Panc1 (cell line): ENCODE measurements at regions not wholly inside any gene's neighbourhood (a gene's known extent, or its start where the extent isn't known, plus 50 kb on each side); places are given as distances from the start of the nearest gene placed in this dataset.
A peak's percentile ranks its signal among the peaks of the same experiment; 100 is the strongest.
"Not testable (repeated sequence)": the region's sequence is repeated elsewhere in the genome, so short reads cannot be mapped to it uniquely, and the experiment has no call there.

Experiments used
- ATAC-seq: fragments of 200-7000 bp; cut with Tn5 transposase; 2 replicates; pipeline ENCODE4 v1.9.1; 2020; ENCODE audit warnings: mild to moderate bottlenecking, moderate library complexity
- BruUV-seq: library from RNA; stranded (reverse); fragments of 400-500 nt; replicated peaks from 2 replicates; lab custom pipeline; 2021; lab: Mats Ljungman, UMichigan
- CTCF ChIA-PET: fragments of 300-600 bp; sonication (Branson Sonifier 250); formaldehyde crosslinking; loops from one replicate; lab custom pipeline; 2022; ENCODE audit warnings: antibody characterized with exemption; lab: Charles Lee
- POLR2A ChIA-PET: fragments of 300-600 bp; sonication (Branson Sonifier 250); formaldehyde crosslinking; loops from one replicate; lab custom pipeline; 2022; ENCODE audit warnings: antibody characterized with exemption; lab: Charles Lee
- DNase-seq: peaks from one replicate; pipeline ENCODE4 v3.0.0-alpha.2; 2010; ENCODE audit warnings: low read depth, low spot score
- H3K27ac ChIP-seq: 2 replicates; pipeline ENCODE4 v1.5.1; 2011; ENCODE audit warnings: mild to moderate bottlenecking, low read length, inconsistent platforms
- H3K27me3 ChIP-seq: fragments of 200-500 bp; sonication (Bioruptor generic); 2 replicates; pipeline ENCODE4 v1.6.0; 2014; ENCODE audit warnings: low read length, inconsistent platforms; ENCODE audit not compliant: control insufficient read depth, insufficient read depth
- H3K36me3 ChIP-seq: fragments of 200-500 bp; sonication (Bioruptor generic); 2 replicates; pipeline ENCODE4 v1.5.1; 2014; ENCODE audit warnings: inconsistent platforms, mild to moderate bottlenecking, low read length, moderate library complexity; ENCODE audit not compliant: control insufficient read depth, insufficient read depth
- H3K4me1 ChIP-seq: 2 replicates; pipeline ENCODE4 v1.5.1; 2011; ENCODE audit warnings: inconsistent platforms, mild to moderate bottlenecking, low read length, moderate library complexity; ENCODE audit not compliant: control insufficient read depth, insufficient read depth
- H3K4me3 ChIP-seq, 2 experiments: 2 replicates each; pipeline ENCODE4 v1.5.1; 2011 to 2012; ENCODE audit warnings: low read depth in 2 of 2, low read length in 2 of 2, mild to moderate bottlenecking in 2 of 2, inconsistent platforms in 1 of 2, moderate library complexity in 1 of 2
- H3K9me3 ChIP-seq: fragments of 200-500 bp; sonication (Bioruptor generic); 2 replicates; pipeline ENCODE4 v1.5.1; 2014; ENCODE audit warnings: low read depth, mild to moderate bottlenecking, inconsistent platforms, low read length, moderate library complexity; ENCODE audit not compliant: control insufficient read depth, insufficient read depth
- POLR2AphosphoS5 ChIP-seq: IDR thresholded peaks from 2 replicates; pipeline ENCODE4 v1.6.1; 2012; ENCODE audit warnings: mild to moderate bottlenecking, low read depth, low read length, moderate library complexity
- REST ChIP-seq, 2 experiments: IDR thresholded peaks; 2 replicates each; pipeline ENCODE4 v1.6.1; 2011 to 2012; ENCODE audit warnings: low read depth in 2 of 2, control low read depth in 1 of 2, low read length in 1 of 2, mild to moderate bottlenecking in 1 of 2, moderate library complexity in 1 of 2; ENCODE audit not compliant: insufficient read depth in 1 of 2
- SIN3A ChIP-seq: IDR thresholded peaks from 2 replicates; pipeline ENCODE4 v1.6.1; 2012; ENCODE audit warnings: low read depth, mild to moderate bottlenecking, low read length, moderate library complexity, borderline replicate concordance; ENCODE audit not compliant: insufficient read depth
- TCF7L2 ChIP-seq: IDR thresholded peaks from 2 replicates; pipeline ENCODE4 v1.6.1; 2011; ENCODE audit warnings: mild to moderate bottlenecking, low read depth, low read length, inconsistent platforms
- in situ Hi-C: cut with HindIII; loops from 2 replicates; pipeline ENCODE4 v1.10.0; 2016; ENCODE audit warnings: low sequenced_read_pairs, low pct_unique_long_range_greater_than_20kb
- intact Hi-C: fragments of 100-400 bp; cut with micrococcal nuclease; formaldehyde crosslinking; loops from one replicate; pipeline ENCODE4 v1.10.0; 2022; ENCODE audit not compliant: unreplicated experiment
- TF ChIP-seq, protein P1 (sequence below): fragments of 450-650 bp; IDR thresholded peaks from 2 replicates; pipeline ENCODE4 v1.5.1; 2017; ENCODE audit warnings: mild to moderate bottlenecking

GRCh38 chr14:105708251-105709134 lies 182.1 kb downstream of the TMEM121 start:
- in situ Hi-C loops, BruUV-seq, H3K27me3 ChIP-seq, intact Hi-C loops, POLR2A ChIA-PET, H3K27ac ChIP-seq, CTCF ChIA-PET, H3K36me3 ChIP-seq, H3K4me1 ChIP-seq, ATAC-seq, H3K4me3 ChIP-seq, DNase-seq, H3K9me3 ChIP-seq: not testable (repeated sequence)

DNA sequence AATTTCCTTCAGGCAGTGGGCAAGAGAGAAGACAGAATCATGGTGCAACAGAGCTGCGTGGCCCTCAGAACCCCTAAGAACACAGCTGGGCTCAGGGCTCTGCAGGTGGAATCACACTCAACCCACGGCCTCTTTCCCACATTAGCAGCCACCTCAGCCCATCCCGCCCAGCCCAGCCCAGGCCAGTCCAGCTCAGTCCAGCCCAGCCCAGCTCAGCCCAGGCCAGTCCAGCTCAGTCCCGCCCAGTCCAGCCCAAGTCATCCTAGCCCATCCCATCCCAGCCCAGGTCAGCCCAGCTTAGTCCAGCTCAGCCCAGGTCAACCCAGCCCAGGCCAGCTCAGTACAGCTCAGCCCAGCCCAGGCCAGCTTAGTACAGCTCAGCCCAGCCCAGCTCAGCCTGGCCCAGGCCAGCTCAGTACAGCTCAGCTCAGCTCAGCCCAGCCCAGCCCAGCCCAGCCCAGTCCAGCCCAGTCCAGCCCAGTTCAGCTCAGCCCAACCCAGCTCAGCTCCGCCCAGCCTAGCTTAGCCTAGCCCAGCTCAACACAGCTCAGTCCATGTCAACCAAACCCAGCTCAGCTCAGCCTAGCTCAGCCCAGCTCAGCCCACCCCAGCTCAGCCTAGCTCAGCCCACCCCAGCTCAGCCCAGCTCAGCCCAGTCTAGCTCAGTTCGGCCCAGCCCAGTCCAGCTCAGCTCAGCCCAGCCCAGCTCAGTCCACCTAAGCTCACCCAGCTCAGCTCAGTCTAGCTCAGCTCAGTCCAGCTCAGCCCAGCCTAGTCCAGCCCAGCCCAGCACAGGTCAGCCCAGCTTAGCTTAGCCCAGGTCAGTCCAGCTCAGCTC lies 183.1 kb downstream of the TMEM121 start:
- H3K4me3 ChIP-seq, result no peak overlapping the region
- H3K27me3 ChIP-seq, result no peaks in the 10 kb centered on the region
- ChIA-PET POLR2A (no interaction called here), CTCF (interaction anchor here (0.8 kb wide), 1 partner anchor 599 kb away, joined by 3 read pairs; no protein-coding TSS in a partner anchor)
- 0 out of 2 replicates have a peak, but pooled peaks have one; percentile 32 for ATAC-seq
- BruUV-seq, result no TSS peak
- DNase-seq, result no peak
- H3K9me3 ChIP-seq, result no peaks in the 10 kb centered on the region
- in situ Hi-C loops, result no loop called here
- H3K4me1 ChIP-seq, result no peaks in the 10 kb centered on the region
- H3K36me3 ChIP-seq, result no peaks in the 10 kb centered on the region
- intact Hi-C loops, result no loop called here
- no peak for TF ChIP-seq REST (IDR thresholded peaks at IDR 0.05; ENCODE audit: insufficient read depth in 1 of 2, low read depth in 2 of 2, low read length in 1 of 2)
- no peak for TF ChIP-seq TCF7L2
- TF ChIP-seq, protein P1, sequence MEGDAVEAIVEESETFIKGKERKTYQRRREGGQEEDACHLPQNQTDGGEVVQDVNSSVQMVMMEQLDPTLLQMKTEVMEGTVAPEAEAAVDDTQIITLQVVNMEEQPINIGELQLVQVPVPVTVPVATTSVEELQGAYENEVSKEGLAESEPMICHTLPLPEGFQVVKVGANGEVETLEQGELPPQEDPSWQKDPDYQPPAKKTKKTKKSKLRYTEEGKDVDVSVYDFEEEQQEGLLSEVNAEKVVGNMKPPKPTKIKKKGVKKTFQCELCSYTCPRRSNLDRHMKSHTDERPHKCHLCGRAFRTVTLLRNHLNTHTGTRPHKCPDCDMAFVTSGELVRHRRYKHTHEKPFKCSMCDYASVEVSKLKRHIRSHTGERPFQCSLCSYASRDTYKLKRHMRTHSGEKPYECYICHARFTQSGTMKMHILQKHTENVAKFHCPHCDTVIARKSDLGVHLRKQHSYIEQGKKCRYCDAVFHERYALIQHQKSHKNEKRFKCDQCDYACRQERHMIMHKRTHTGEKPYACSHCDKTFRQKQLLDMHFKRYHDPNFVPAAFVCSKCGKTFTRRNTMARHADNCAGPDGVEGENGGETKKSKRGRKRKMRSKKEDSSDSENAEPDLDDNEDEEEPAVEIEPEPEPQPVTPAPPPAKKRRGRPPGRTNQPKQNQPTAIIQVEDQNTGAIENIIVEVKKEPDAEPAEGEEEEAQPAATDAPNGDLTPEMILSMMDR, result no peak
- TF ChIP-seq SIN3A, result no peak
- no peak for TF ChIP-seq POLR2AphosphoS5
- H3K27ac ChIP-seq, result no peak overlapping the region
